ENCODE measurements at regions not wholly inside any gene's neighbourhood (a gene's known extent, or its start where the extent isn't known, plus 50 kb on each side); places are given as distances from the start of the nearest gene placed in this dataset.

- intact Hi-C loops (cut with DNase I), result no loop called here
- Histone ChIP-seq H3K4me1 (ENCODE audit: insufficient read depth) (no peaks in the 10 kb centered on the region), H3K36me3 (no peaks in the 10 kb centered on the region), H3K9me3 (no peaks in the 10 kb centered on the region), H3K4me3 (no peak overlapping the region), H3K27me3 (no peaks in the 10 kb centered on the region), H3K27ac (no peak overlapping the region)
- TF ChIP-seq POLR2A (IDR thresholded peaks at IDR 0.05), result no peak
- TF ChIP-seq CTCF (IDR thresholded peaks at IDR 0.05), result no peak
- TF ChIP-seq EP300 (IDR thresholded peaks at IDR 0.05), result no peak
- no peak for DNase-seq
Observed at GRCh38 chr10:4481192-4481591, 344.8 kb upstream of the AKR1E2 start.

- Histone ChIP-seq H3K9me3 (no peaks in the 10 kb centered on the region), H3K27ac (no peak overlapping the region), H3K4me1 (ENCODE audit: insufficient read depth) (no peaks in the 10 kb centered on the region), H3K36me3 (no peaks in the 10 kb centered on the region), H3K4me3 (no peak overlapping the region), H3K27me3 (no peaks in the 10 kb centered on the region)
- TF ChIP-seq CTCF (IDR thresholded peaks at IDR 0.05) (no peak), EP300 (IDR thresholded peaks at IDR 0.05) (no peak), POLR2A (IDR thresholded peaks at IDR 0.05) (no peak)
- intact Hi-C loops (cut with DNase I), result no loop called here
- no peak for DNase-seq
- 77 to 86% (median 86%) methylated on average over 5 of the region's 5 CpGs for WGBS, 3 donors
Observed at GRCh38 chr10:4479342-4479741, 346.7 kb upstream of the AKR1E2 start.

- Histone ChIP-seq H3K27ac (no peak overlapping the region), H3K4me1 (ENCODE audit: insufficient read depth) (no peaks in the 10 kb centered on the region), H3K27me3 (no peaks in the 10 kb centered on the region), H3K9me3 (no peaks in the 10 kb centered on the region), H3K36me3 (no peaks in the 10 kb centered on the region), H3K4me3 (no peak overlapping the region)
- no peak for DNase-seq
- intact Hi-C loops (cut with DNase I), result no loop called here
- TF ChIP-seq CTCF (IDR thresholded peaks at IDR 0.05) (no peak), POLR2A (IDR thresholded peaks at IDR 0.05) (no peak), EP300 (IDR thresholded peaks at IDR 0.05) (no peak)
- WGBS, 3 donors, result 88 to 92% (median 92%) methylated on average over 4 of the region's 4 CpGs
Observed at GRCh38 chr10:4477664-4478063, 348.3 kb upstream of the AKR1E2 start.

- Histone ChIP-seq H3K27ac (no peak overlapping the region), H3K4me3 (no peak overlapping the region), H3K9me3 (no peaks in the 10 kb centered on the region), H3K36me3 (no peaks in the 10 kb centered on the region), H3K27me3 (no peaks in the 10 kb centered on the region), H3K4me1 (ENCODE audit: insufficient read depth) (no peaks in the 10 kb centered on the region)
- no peak for DNase-seq
- 89 to 93% (median 93%) methylated on average over 13 of the region's 13 CpGs for WGBS, 3 donors
- intact Hi-C loops (cut with DNase I), result no loop called here
- TF ChIP-seq POLR2A (IDR thresholded peaks at IDR 0.05), result no peak
- no peak for TF ChIP-seq CTCF (IDR thresholded peaks at IDR 0.05)
- TF ChIP-seq EP300 (IDR thresholded peaks at IDR 0.05), result no peak
Observed at GRCh38 chr10:4475827-4476490, 350.0 kb upstream of the AKR1E2 start.
